Kidney (tissue), 13 donors: ENCODE measurements at regions not wholly inside any gene's neighbourhood (a gene's known extent, or its start where the extent isn't known, plus 50 kb on each side); places are given as distances from the start of the nearest gene placed in this dataset.

Experiments used
- DNase-seq, 5 donors: peaks; one replicate each; pipeline ENCODE4 v3.0.0-alpha.2; 2013 to 2020
- FAIRE-seq: peaks from 2 replicates; lab custom pipeline; 2012; peaks lifted over from hg19 to GRCh38; lab: Jason Lieb, UNC
- H3K27ac ChIP-seq, 2 donors: one replicate each; pipeline ENCODE4 v1.7.0; 2013; ENCODE audit warnings: low read depth in 2 of 2, low read length in 2 of 2, inconsistent platforms in 1 of 2
- H3K27me3 ChIP-seq: one replicate; pipeline ENCODE4 v1.7.1; 2013; ENCODE audit warnings: low read length, inconsistent platforms; ENCODE audit not compliant: control insufficient read depth, insufficient read depth
- H3K36me3 ChIP-seq, 3 donors: one replicate each; pipeline versions ENCODE4 v1.7.0 to v1.7.1; 2013; ENCODE audit warnings: low read length in 3 of 3, control low read depth in 1 of 3, inconsistent platforms in 1 of 3; ENCODE audit not compliant: insufficient read depth in 3 of 3, control insufficient read depth in 2 of 3
- H3K4me1 ChIP-seq, 3 donors: one replicate each; pipeline versions ENCODE4 v1.7.0 to v1.7.1; 2013; ENCODE audit warnings: low read length in 3 of 3, inconsistent platforms in 1 of 3, low read depth in 1 of 3; ENCODE audit not compliant: control insufficient read depth in 2 of 3, insufficient read depth in 2 of 3
- H3K4me3 ChIP-seq, 3 donors: one replicate each; pipeline versions ENCODE4 v1.7.0 to v1.8.1; 2013; ENCODE audit warnings: low read length in 3 of 3, control low read depth in 1 of 3, inconsistent platforms in 1 of 3
- H3K9ac ChIP-seq, 3 donors: one replicate each; pipeline versions ENCODE4 v1.7.0 to v1.7.1; 2013; ENCODE audit warnings: low read length in 3 of 3, control low read depth in 1 of 3, inconsistent platforms in 1 of 3
- H3K9me3 ChIP-seq, 3 donors: one replicate each; pipeline versions ENCODE4 v1.7.0 to v1.7.1; 2013; ENCODE audit warnings: low read length in 3 of 3, control low read depth in 1 of 3, inconsistent platforms in 1 of 3; ENCODE audit not compliant: control insufficient read depth in 2 of 3, insufficient read depth in 1 of 3
- CTCF ChIP-seq: IDR thresholded peaks from 3 replicates; pipeline ENCODE4 v1.5.1; 2012; ENCODE audit warnings: mild to moderate bottlenecking, moderate library complexity, borderline replicate concordance; ENCODE audit not compliant: insufficient read depth; ENCODE audit errors: extremely low read depth
- intact Hi-C: fragments of 100-400 bp; cut with DNase I; formaldehyde crosslinking; loops from one replicate; pipeline ENCODE4 v1.11.1; 2022
- donor health status: control.
- donor health status: control.
- donor health status: control.
- donor health status: control.
- donor health status: control.
- donor health status: DM: yes; HTN: yes; CAD: no.
- donor health status: Normal renal cell carcinoma (clear cell type).

DNA sequence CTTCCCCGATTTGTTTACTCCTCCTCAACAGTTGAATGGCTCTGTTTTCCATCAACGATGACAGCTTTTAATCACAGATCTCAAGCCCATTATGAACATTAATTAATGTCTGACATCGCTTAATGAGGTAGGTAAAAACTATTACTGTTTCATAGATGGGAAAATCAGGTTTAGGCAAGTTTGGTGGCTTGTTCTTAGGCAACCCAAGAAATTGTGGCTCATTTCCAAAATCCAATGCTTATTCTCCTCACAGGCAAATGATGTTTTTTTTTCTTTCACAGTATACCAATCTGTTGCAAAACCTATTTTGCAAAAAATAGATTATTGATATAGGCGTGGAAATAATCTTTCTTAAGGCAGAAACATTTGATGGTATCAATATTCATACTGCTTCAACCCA is 70.8 kb upstream of the CHD1 start:
- FAIRE-seq (no peak), DNase-seq (no peak)
- no peaks in the 10 kb centered on the region for H3K36me3 ChIP-seq
- no peak overlapping the region for H3K27ac ChIP-seq
- no peak for TF ChIP-seq CTCF
- H3K9me3 ChIP-seq: no peaks in the 10 kb centered on the region
- H3K9ac ChIP-seq: no peak overlapping the region
- intact Hi-C loops: no loop called here
- H3K4me3 ChIP-seq: no peak overlapping the region
- H3K4me1 ChIP-seq: no peaks in the 10 kb centered on the region
- H3K27me3 ChIP-seq: no peaks in the 10 kb centered on the region

DNA sequence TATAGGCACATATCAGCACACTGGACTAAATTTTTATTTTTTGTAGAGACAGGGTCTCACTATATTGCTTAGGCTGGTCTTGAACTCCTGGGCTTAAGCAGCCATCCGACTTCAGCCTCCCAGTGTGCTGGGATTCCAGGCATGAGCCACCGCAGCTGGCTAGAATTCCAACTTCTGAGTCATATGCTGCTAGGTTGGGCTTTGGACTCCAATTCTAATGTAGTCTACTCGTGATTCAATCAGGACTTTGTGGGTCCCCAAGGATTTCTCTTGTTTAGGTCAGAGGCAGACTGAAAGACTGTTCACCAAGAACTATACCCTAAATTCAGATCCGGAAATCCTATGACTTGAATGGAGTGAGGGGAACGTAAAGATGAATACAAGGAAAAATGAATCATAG is 68.2 kb upstream of the CHD1 start:
- no peaks in the 10 kb centered on the region for H3K4me1 ChIP-seq
- no peak for TF ChIP-seq CTCF
- H3K9ac ChIP-seq: no peak overlapping the region
- H3K9me3 ChIP-seq: no peaks in the 10 kb centered on the region
- H3K27me3 ChIP-seq: no peaks in the 10 kb centered on the region
- no peaks in the 10 kb centered on the region for H3K36me3 ChIP-seq
- DNase-seq (no peak), FAIRE-seq (no peak)
- no peak overlapping the region for H3K4me3 ChIP-seq
- H3K27ac ChIP-seq: no peak overlapping the region
- intact Hi-C loops: no loop called here

- DNase-seq (no peak), FAIRE-seq (no peak)
- no peak overlapping the region for H3K27ac ChIP-seq
- no peak overlapping the region for H3K4me3 ChIP-seq
- no peaks in the 10 kb centered on the region for H3K4me1 ChIP-seq
- no peak overlapping the region for H3K9ac ChIP-seq
- H3K9me3 ChIP-seq: no peaks in the 10 kb centered on the region
- intact Hi-C loops: no loop called here
- TF ChIP-seq CTCF: no peak
- H3K27me3 ChIP-seq: no peaks in the 10 kb centered on the region
- H3K36me3 ChIP-seq: no peaks in the 10 kb centered on the region
Observed at GRCh38 chr5:98994611-98995010, 65.8 kb upstream of the CHD1 start.

DNA sequence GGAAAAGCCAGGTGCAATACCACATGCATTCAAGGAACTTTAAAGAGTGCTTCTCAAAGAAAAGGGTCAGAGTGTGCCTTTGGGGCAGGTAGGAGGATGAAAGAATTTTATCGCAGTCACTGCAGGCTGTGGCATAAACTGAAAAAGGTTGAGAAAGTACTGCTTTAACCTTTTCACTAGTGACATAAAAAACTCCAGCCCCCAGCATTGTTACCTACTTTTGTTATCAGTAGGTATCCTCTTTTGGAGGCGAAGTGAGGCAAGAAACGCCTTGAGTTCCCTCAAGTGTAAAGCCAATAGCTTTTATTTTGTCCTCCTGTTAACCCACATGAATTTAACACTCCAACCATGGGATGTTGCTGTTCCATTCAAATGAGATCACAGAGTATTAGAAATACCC is 64.7 kb upstream of the CHD1 start:
- no peaks in the 10 kb centered on the region for H3K27me3 ChIP-seq
- H3K36me3 ChIP-seq: no peaks in the 10 kb centered on the region
- no peak for TF ChIP-seq CTCF
- intact Hi-C loops: no loop called here
- H3K4me3 ChIP-seq: no peak overlapping the region
- H3K9ac ChIP-seq: no peak overlapping the region
- FAIRE-seq (no peak), DNase-seq (no peak)
- no peak overlapping the region for H3K27ac ChIP-seq
- no peaks in the 10 kb centered on the region for H3K9me3 ChIP-seq
- no peaks in the 10 kb centered on the region for H3K4me1 ChIP-seq
